Islet precursor cell (in vitro differentiated cells): ENCODE measurements at regions not wholly inside any gene's neighbourhood (a gene's known extent, or its start where the extent isn't known, plus 50 kb on each side); places are given as distances from the start of the nearest gene placed in this dataset.
"Not testable (repeated sequence)": the region's sequence is repeated elsewhere in the genome, so short reads cannot be mapped to it uniquely, and the experiment has no call there.

Experiments used
- DNase-seq: peaks from one replicate; pipeline ENCODE4 v3.0.0-alpha.2; 2018

- DNase-seq, result no peak
Measured at GRCh38 chr14:40346275-40346674, 914.0 kb upstream of the FBXO33 start.

GRCh38 chr14:40345334-40345733 is 913.1 kb upstream of the FBXO33 start:
- no peak for DNase-seq

- DNase-seq, result no peak
Measured at GRCh38 chr14:40340708-40341107, 908.5 kb upstream of the FBXO33 start.

- DNase-seq, result no peak
Measured at GRCh38 chr14:40336846-40337245, 904.6 kb upstream of the FBXO33 start.

GRCh38 chr14:40326519-40326918 is 894.3 kb upstream of the FBXO33 start:
- DNase-seq, result not testable (repeated sequence)

GRCh38 chr14:40318211-40318719 is 886.0 kb upstream of the FBXO33 start:
- DNase-seq, result no peak

- DNase-seq, result no peak
Measured at GRCh38 chr14:40317690-40318089, 885.5 kb upstream of the FBXO33 start.

GRCh38 chr14:40312296-40312695 is 880.1 kb upstream of the FBXO33 start:
- DNase-seq, result no peak

- no peak for DNase-seq
Measured at GRCh38 chr14:40309124-40309523, 876.9 kb upstream of the FBXO33 start.

- no peak for DNase-seq
Measured at GRCh38 chr14:40308240-40308639, 876.0 kb upstream of the FBXO33 start.

- no peak for DNase-seq
Measured at GRCh38 chr14:40296821-40297220, 864.6 kb upstream of the FBXO33 start.

- no peak for DNase-seq
Measured at GRCh38 chr14:40292664-40293063, 860.4 kb upstream of the FBXO33 start.

GRCh38 chr14:40282196-40282595 is 850.0 kb upstream of the FBXO33 start:
- DNase-seq, result no peak

- DNase-seq, result no peak
Measured at GRCh38 chr14:40280652-40281051, 848.4 kb upstream of the FBXO33 start.

- no peak for DNase-seq
Measured at GRCh38 chr14:40273417-40273816, 841.2 kb upstream of the FBXO33 start.

- DNase-seq, result no peak
Measured at GRCh38 chr14:40271480-40271879, 839.2 kb upstream of the FBXO33 start.

GRCh38 chr14:40269436-40269835 is 837.2 kb upstream of the FBXO33 start:
- no peak for DNase-seq

GRCh38 chr14:40268236-40268635 is 836.0 kb upstream of the FBXO33 start:
- DNase-seq, result no peak

GRCh38 chr14:40265096-40265495 is 832.9 kb upstream of the FBXO33 start:
- DNase-seq, result no peak

GRCh38 chr14:40252817-40253447 is 820.7 kb upstream of the FBXO33 start:
- no peak for DNase-seq

GRCh38 chr14:40248671-40249070 is 816.4 kb upstream of the FBXO33 start:
- no peak for DNase-seq

GRCh38 chr14:40240245-40240859 is 808.1 kb upstream of the FBXO33 start:
- DNase-seq, result no peak

GRCh38 chr14:40232302-40232701 is 800.1 kb upstream of the FBXO33 start:
- no peak for DNase-seq

GRCh38 chr14:40229676-40230075 is 797.4 kb upstream of the FBXO33 start:
- no peak for DNase-seq

GRCh38 chr14:40222996-40223395 is 790.8 kb upstream of the FBXO33 start:
- DNase-seq, result no peak
